SJSA1 (cell line): ENCODE measurements at regions not wholly inside any gene's neighbourhood (a gene's known extent, or its start where the extent isn't known, plus 50 kb on each side); places are given as distances from the start of the nearest gene placed in this dataset.
A peak's percentile ranks its signal among the peaks of the same experiment; 100 is the strongest.

Experiments used
- DNase-seq, 2 experiments: peaks; one replicate each; pipeline ENCODE4 v3.0.0-alpha.2; 2015 to 2020; ENCODE audit warnings: low spot score in 2 of 2, low read depth in 1 of 2
- H3K27ac ChIP-seq: fragments of 250-450 bp; sonication (Bioruptor Pico); 2 replicates; pipeline ENCODE4 v1.5.1; 2020; ENCODE audit warnings: mild to moderate bottlenecking, moderate library complexity
- H3K27me3 ChIP-seq: fragments of 250-450 bp; sonication (Bioruptor Pico); replicated peaks from 2 replicates; pipeline ENCODE4 v1.5.1; 2020; ENCODE audit warnings: mild to moderate bottlenecking, moderate library complexity
- H3K36me3 ChIP-seq: fragments of 250-450 bp; sonication (Bioruptor Pico); 2 replicates; pipeline ENCODE4 v1.5.1; 2020; ENCODE audit warnings: mild to moderate bottlenecking
- H3K4me1 ChIP-seq: fragments of 250-450 bp; sonication (Bioruptor Pico); replicated peaks from 2 replicates; pipeline ENCODE4 v1.6.1; 2021; ENCODE audit warnings: mild to moderate bottlenecking
- H3K4me3 ChIP-seq: fragments of 250-450 bp; sonication (Bioruptor Pico); 2 replicates; pipeline ENCODE4 v1.5.1; 2020; ENCODE audit warnings: mild to moderate bottlenecking
- H3K9me3 ChIP-seq: fragments of 250-450 bp; sonication (Bioruptor Pico); replicated peaks from 2 replicates; pipeline ENCODE4 v1.5.1; 2020; ENCODE audit warnings: mild to moderate bottlenecking

- H3K4me1 ChIP-seq, result no peaks in the 10 kb centered on the region; the same call in 1 of the 2 replicates
- no peak overlapping the region for H3K4me3 ChIP-seq
- no peak overlapping the region for H3K27ac ChIP-seq
- H3K9me3 ChIP-seq, result no peaks in the 10 kb centered on the region
- H3K27me3 ChIP-seq, result no peaks in the 10 kb centered on the region
- no peaks in the 10 kb centered on the region for H3K36me3 ChIP-seq
- no peak for DNase-seq
These were observed 403.1 kb upstream of the WWC1 start for GRCh38 chr5:167888393-167888792.

DNA sequence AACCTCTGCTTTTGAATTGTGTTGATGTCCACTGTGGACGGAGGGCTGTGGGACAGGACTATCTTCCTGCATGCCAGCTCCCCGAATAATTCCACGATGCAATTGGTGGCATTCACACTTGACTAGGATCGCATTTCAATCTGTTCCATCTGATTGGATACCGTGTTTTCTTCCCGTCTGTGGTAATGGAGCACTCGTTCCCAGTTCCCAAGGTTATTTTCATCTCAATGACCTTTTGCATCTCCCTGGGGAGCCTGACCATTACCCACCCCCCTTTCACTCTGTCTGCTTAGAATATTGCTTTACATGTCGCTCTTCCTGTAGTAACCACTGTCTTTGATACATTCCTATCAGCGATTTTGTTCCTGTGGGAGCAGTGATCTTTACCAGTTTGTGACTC, 402.2 kb upstream of the WWC1 start:
- Histone ChIP-seq H3K9me3 (no peaks in the 10 kb centered on the region), H3K4me3 (no peak overlapping the region)
- DNase-seq, result no peak

DNA sequence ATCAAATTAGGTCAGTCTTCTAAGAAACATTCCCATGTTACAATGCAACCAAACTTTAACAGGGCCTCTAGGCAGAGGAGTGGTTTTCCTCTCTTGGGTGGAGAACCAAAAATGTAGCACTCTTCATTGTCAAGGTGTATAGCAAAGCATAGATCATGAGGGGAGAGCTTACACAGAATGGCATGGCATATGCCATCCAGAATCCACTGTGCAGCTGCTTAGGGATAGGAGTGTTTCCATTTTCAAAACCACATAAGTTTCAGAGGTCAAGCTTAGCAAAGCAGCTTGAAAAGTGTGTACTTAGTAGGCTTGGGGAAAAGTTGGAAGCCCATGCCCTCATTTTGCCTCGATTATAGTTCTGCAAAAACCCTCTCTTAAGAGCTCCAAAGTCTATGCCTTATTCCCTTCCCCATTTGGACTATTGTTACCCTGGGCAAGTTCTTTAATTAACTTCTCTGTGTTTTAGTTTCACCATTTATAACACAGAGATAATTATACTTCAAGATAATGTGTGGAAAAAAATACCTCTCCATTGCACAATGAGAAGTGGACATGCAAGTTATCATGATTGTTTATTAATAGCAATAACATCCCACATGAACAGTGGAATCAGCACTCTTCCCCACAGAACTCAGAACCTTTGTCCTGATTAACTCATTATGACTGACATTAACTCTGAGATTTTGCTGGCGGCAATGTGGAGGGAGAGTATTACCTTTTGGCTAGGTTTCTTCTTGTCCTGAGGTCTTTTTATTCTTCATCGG, 398.9 kb upstream of the WWC1 start:
- Histone ChIP-seq H3K36me3 (no peaks in the 10 kb centered on the region), H3K4me3 (no peak overlapping the region), H3K27ac (no peak overlapping the region), H3K27me3 (no peaks in the 10 kb centered on the region), H3K9me3 (no peaks in the 10 kb centered on the region), H3K4me1 (0 out of 2 replicates have a peak, but pooled peaks cover 3% of the 10 kb centered on the region)
- DNase-seq, result no peak

More for the DNA sequence above, 402.2 kb upstream of the WWC1 start:
- no peaks in the 10 kb centered on the region for H3K36me3 ChIP-seq
- no peaks in the 10 kb centered on the region for H3K27me3 ChIP-seq
- H3K4me1 ChIP-seq, result no peaks in the 10 kb centered on the region; the same call in 1 of the 2 replicates
- H3K27ac ChIP-seq, result no peak overlapping the region

DNA sequence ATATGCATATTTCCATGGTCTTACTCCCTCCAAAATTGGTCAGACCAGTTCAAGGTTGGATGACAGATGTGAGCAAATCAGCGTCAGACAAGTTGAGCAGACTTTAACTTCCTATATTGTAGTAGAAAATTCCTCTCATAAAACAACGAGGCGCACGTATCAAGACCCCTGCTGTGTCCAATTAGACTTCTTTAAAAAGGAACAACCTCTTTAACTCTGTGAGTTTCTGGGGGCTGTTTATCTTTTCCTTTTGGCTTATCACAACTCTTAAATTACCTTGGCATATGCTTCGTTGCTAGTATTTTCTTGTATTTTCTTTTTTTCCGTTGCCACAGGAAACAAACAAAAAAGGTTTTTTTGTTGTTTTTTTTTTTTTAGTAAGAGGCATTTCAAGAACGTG, 398.2 kb upstream of the WWC1 start:
- Histone ChIP-seq H3K27me3 (no peaks in the 10 kb centered on the region), H3K27ac (no peak overlapping the region), H3K9me3 (no peaks in the 10 kb centered on the region)

DNA sequence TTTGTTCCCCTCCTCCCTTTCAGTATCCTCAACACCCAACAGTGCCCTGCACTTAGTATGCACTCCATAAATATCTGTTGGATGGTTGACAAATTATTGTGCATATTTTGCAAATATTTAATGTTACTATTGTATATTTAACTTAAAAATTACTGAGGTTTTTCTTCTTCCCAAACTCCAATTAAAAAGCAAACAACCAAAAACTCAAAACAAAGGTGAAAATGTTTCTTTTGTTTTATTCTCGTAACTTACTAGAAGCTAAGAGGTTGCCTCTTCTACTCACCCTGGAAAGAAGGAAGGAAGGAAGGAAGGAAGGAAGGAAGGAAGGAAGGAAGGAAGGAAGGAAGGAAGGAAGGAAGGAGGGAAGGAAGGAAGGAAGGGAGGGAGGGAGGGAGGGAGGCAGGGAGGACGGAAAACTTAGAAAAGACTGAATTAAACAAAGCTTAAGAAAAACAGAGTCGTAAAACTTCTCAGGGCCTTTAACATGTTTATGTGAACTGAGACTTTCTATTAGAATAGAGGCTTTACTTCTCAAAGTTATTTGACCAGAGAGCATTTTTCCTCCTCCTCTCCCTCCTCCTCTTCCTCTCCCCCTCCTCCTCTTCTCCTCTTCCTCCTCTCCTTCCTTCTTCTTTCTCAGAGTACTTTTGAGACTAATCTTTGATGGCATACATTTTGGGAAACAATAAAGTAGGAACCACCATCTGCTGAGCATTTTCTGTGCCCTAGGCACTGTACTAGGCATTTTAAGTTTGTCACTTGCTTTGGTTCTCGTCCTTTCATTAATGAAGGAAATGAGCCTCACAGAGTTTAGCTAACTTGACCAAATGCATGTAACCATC, 396.6 kb upstream of the WWC1 start:
- Histone ChIP-seq H3K27ac (no peak overlapping the region), H3K4me1 (peaks cover 10% of the 10 kb centered on the region), H3K4me3 (no peak overlapping the region), H3K27me3 (no peaks in the 10 kb centered on the region), H3K9me3 (no peaks in the 10 kb centered on the region), H3K36me3 (no peaks in the 10 kb centered on the region)
- no peak for DNase-seq

More for the DNA sequence above, 398.2 kb upstream of the WWC1 start:
- no peaks in the 10 kb centered on the region for H3K36me3 ChIP-seq
- 0 out of 2 replicates have a peak, but pooled peaks cover 3% of the 10 kb centered on the region for H3K4me1 ChIP-seq
- no peak for DNase-seq
- no peak overlapping the region for H3K4me3 ChIP-seq

- no peaks in the 10 kb centered on the region for H3K36me3 ChIP-seq
- no peak overlapping the region for H3K27ac ChIP-seq
- H3K4me3 ChIP-seq, result no peak overlapping the region
- no peak for DNase-seq
- no peaks in the 10 kb centered on the region for H3K27me3 ChIP-seq
- peaks cover 10% of the 10 kb centered on the region for H3K4me1 ChIP-seq
- H3K9me3 ChIP-seq, result no peaks in the 10 kb centered on the region
These were observed 395.4 kb upstream of the WWC1 start for GRCh38 chr5:167895899-167896659.

- Histone ChIP-seq H3K27ac (no peak overlapping the region), H3K36me3 (no peaks in the 10 kb centered on the region), H3K4me1 (peaks cover 10% of the 10 kb centered on the region), H3K27me3 (no peaks in the 10 kb centered on the region), H3K4me3 (no peak overlapping the region), H3K9me3 (no peaks in the 10 kb centered on the region)
- no peak for DNase-seq
These were observed 394.6 kb upstream of the WWC1 start for GRCh38 chr5:167896814-167897213.

GRCh38 chr5:167897371-167897770, 394.1 kb upstream of the WWC1 start:
- H3K4me1 ChIP-seq, result peaks cover 10% of the 10 kb centered on the region
- H3K27me3 ChIP-seq, result no peaks in the 10 kb centered on the region
- no peaks in the 10 kb centered on the region for H3K36me3 ChIP-seq
- H3K4me3 ChIP-seq, result no peak overlapping the region
- no peaks in the 10 kb centered on the region for H3K9me3 ChIP-seq
- no peak for DNase-seq
- H3K27ac ChIP-seq, result no peak overlapping the region

DNA sequence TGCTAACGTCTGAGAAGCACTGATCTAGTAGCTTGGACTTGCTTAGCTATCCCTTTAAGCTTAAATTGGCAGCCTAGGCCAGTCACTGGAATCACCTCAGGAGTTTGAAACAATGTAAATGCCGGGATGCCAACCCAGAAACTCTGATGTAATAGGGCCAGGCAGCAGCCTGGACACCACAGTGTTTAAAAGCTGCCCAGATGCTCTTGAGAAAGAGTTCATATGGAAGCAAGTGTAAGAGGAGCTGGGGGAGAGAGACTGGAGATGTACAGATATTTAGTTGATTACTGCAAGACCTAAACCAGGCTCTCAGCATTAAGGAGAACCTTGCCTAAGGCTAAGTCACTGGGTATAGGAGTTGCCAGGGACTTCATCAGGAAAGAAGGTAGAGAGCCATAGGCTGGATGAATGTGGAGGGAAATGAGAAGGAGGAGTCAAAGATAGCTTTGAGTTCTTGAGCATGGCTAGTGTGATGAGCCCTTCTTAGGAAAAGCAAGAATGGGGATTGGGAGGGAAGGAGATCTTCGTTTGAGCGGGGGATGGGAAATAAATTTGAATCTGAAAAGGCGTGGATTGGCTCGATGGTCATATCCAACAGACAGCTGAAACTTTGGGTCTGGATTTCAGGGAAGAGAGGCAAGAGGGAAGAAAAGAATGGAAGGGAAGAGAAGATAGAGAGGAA, 392.9 kb upstream of the WWC1 start:
- Histone ChIP-seq H3K4me3 (no peak overlapping the region), H3K27ac (no peak overlapping the region), H3K36me3 (no peaks in the 10 kb centered on the region), H3K9me3 (no peaks in the 10 kb centered on the region), H3K27me3 (no peaks in the 10 kb centered on the region), H3K4me1 (peaks cover 10% of the 10 kb centered on the region)
- no peak for DNase-seq

DNA sequence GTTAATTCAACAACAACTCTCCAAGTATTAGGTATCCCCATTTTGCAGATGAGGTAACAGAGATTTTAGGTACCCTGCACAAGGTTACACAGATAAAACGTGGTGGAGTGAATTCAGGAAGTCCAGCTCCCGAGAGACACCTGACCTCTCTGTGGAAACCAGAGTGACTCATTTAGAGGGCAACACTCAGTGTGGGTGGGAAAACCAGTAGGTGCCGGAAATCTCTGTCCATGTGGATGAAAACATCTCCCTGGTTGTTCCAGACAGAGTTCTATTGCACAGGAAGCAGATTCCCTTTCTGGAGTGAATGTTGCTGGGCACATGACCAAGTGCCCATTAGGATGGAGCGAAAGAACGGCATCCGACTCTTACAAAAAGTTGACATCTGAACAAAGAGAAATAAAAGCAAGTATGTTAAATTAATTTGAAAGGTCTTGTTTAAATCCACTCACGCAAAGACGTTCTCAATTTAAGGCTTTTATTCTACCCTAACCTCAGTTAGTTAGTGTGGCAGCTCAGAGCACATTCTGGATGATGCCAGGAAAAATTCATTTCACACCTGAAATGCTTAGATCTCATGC, 391.9 kb upstream of the WWC1 start:
- H3K4me1 ChIP-seq, result peaks cover 10% of the 10 kb centered on the region
- H3K27me3 ChIP-seq, result no peaks in the 10 kb centered on the region
- H3K9me3 ChIP-seq, result no peaks in the 10 kb centered on the region
- H3K4me3 ChIP-seq, result no peak overlapping the region
- H3K27ac ChIP-seq, result no peak overlapping the region
- H3K36me3 ChIP-seq, result no peaks in the 10 kb centered on the region
- DNase-seq, result peak in 1 of 2 experiments; percentile 32

GRCh38 chr5:167900340-167900935, 391.0 kb upstream of the WWC1 start:
- Histone ChIP-seq H3K9me3 (no peaks in the 10 kb centered on the region), H3K36me3 (no peaks in the 10 kb centered on the region), H3K4me3 (no peak overlapping the region), H3K27ac (no peak overlapping the region), H3K27me3 (no peaks in the 10 kb centered on the region), H3K4me1 (peaks cover 10% of the 10 kb centered on the region)
- DNase-seq, result no peak

GRCh38 chr5:167902298-167902697, 389.1 kb upstream of the WWC1 start:
- DNase-seq, result no peak
- H3K4me1 ChIP-seq, result peaks cover 7% of the 10 kb centered on the region
- no peaks in the 10 kb centered on the region for H3K27me3 ChIP-seq
- H3K9me3 ChIP-seq, result no peaks in the 10 kb centered on the region
- H3K27ac ChIP-seq, result no peak overlapping the region
- H3K4me3 ChIP-seq, result no peak overlapping the region
- no peaks in the 10 kb centered on the region for H3K36me3 ChIP-seq

GRCh38 chr5:167903243-167903642, 388.2 kb upstream of the WWC1 start:
- no peak for DNase-seq
- Histone ChIP-seq H3K4me1 (peaks cover 7% of the 10 kb centered on the region), H3K27me3 (no peaks in the 10 kb centered on the region), H3K36me3 (no peaks in the 10 kb centered on the region), H3K9me3 (no peaks in the 10 kb centered on the region), H3K27ac (no peak overlapping the region), H3K4me3 (no peak overlapping the region)
